Putamen (tissue), 1 donor: ENCODE measurements at regions not wholly inside any gene's neighbourhood (a gene's known extent, or its start where the extent isn't known, plus 50 kb on each side); places are given as distances from the start of the nearest gene placed in this dataset.

Experiments
- DNase-seq: peaks from one replicate; pipeline ENCODE4 v3.0.0-alpha.2; 2016; ENCODE audit warnings: low spot score

DNA sequence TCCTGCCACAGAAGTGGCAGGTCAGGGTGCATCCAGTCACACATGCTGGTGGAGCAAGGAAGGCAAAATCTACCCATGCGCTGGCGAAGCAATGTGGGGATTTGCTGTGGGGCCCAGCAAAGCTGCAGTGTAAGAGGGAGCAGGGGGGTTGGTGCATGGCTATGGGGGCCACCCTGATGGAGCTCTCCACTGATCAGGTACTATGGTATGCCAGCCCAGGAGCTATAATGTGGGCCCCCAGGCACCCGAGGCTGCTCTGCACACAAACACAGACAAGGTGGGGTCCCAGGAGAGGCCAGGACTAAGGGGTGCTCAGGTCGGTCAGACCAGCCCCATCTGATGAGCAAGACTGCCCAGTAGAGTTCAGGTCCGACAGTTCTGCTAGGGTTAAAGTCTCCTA is 213.5 kb downstream of the ZC3H11B start:
- DNase-seq = no peak

- no peak for DNase-seq
These were observed 214.0 kb downstream of the ZC3H11B start for GRCh38 chr1:219398815-219399396.

GRCh38 chr1:219397511-219397910 is 215.4 kb downstream of the ZC3H11B start:
- DNase-seq = no peak

- no peak for DNase-seq
These were observed 217.6 kb downstream of the LYPLAL1 start for GRCh38 chr1:219391297-219391696.

DNA sequence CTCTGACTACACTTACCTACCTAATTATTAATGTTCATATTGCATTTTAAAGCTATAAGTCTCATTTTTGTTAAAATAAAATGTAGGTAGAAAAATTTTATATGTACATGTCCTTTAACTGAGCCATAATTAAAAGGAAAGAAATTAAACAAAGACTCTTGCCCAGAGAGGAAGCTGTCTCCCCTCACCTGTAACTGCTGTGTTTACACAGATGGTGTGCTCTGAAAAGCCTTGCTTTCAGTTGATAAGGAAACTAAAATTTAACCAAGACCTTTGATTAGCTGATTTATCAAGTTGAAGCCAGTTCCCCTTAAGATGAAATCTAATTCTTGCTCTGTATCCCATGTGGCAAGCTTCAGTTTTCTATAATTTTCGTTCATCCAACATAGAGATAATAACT is 213.5 kb downstream of the LYPLAL1 start:
- no peak for DNase-seq

GRCh38 chr1:219385787-219386427 is 212.2 kb downstream of the LYPLAL1 start:
- DNase-seq = no peak

- no peak for DNase-seq
These were observed 209.6 kb downstream of the LYPLAL1 start for GRCh38 chr1:219383281-219383680.

- no peak for DNase-seq
These were observed 207.7 kb downstream of the LYPLAL1 start for GRCh38 chr1:219381396-219381795.

DNA sequence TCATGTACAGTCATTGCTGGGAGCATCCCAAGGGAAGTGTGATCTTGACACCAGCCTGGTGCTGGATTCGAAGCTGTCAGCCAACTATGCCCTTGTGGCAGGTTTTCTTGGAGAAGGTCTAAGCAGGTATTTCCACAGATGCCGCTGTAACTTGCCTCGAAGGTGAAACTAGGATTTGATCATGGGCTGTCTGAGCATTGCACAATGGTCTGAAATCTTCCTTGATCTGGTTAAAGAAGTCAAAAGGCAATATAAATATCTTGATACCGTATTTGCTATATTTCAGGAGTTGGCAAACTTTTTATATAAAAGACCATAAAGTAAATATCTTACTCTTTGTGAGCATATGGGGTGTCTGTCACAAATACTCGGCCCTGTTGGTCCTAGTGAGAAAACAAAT is 206.8 kb downstream of the LYPLAL1 start:
- no peak for DNase-seq

DNA sequence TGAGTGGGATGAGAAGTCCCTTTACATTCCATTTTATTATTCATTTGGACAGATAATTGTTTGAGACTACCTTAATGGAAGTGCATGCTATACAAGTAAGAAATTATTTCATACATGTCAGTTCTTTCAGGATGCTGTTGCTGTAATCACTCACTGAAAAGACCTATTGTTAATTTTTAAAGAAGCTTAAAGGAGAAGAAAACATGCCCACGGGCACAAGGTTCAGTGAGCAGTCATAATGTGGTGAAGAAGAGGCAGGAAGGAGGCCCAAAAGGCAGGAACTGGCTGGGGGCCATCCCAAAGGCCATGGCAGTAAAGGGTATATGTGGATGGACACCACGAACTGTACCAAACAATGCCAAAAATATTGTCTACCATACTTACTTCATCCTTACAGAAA is 206.0 kb downstream of the LYPLAL1 start:
- no peak for DNase-seq

GRCh38 chr1:219374636-219375035 is 201.0 kb downstream of the LYPLAL1 start:
- DNase-seq = no peak

DNA sequence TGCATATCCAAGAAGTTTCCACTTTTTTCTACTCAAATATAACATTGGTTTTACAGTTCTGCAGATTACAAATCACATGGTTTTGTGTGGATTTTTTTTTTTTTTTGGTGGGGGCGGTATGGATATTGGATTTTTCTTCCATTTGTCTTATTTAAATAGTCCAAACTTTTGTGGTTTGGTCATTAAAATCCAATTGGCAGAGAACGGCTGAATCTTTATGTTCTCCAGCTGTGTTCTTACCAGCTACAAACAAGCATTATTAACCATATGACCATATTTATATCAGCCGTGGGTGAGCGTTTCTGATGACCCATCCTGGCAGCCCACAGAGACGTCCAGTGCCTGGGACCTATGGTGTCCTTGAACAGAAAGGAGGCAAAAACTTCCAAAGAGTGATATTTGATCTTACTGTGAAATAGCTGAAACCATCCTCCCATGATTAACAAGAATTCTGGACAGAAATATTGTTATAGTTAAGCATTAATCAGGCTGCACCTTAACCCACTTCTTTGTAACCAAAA is 200.4 kb downstream of the LYPLAL1 start:
- no peak for DNase-seq

- DNase-seq = no peak
These were observed 199.9 kb downstream of the LYPLAL1 start for GRCh38 chr1:219373616-219373935.

DNA sequence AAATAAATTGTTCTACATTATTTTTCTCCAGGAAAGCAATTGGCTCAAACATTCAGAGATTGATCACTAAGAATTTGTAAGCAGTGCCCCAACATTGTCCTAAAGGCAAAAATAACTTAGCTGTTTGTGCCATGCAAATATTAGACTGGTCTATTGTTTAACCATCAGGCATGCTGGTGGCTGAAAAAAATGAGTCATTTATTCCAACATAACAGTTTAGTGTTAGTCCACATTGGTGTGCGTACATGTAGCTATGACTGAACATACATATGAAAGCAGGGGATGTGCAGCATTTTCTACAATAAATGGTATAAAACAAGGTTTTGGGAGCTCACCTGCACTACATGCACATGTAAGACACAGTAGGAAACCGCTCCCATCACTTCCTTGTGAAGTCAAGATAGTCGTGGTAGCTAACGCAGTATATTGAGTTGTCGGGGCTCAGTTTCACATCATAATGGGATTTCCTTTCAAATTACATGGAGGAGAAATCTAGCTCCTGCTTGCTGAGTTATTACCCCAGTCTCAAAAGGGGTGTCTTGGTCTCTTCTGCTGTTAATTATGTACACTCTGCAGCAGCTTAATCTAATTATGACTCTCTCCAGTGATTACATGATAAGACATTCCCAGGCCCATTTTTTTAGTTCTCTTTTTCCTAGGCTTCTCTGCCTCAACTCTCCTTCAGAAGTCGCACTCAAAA is 199.4 kb downstream of the LYPLAL1 start:
- no peak for DNase-seq

DNA sequence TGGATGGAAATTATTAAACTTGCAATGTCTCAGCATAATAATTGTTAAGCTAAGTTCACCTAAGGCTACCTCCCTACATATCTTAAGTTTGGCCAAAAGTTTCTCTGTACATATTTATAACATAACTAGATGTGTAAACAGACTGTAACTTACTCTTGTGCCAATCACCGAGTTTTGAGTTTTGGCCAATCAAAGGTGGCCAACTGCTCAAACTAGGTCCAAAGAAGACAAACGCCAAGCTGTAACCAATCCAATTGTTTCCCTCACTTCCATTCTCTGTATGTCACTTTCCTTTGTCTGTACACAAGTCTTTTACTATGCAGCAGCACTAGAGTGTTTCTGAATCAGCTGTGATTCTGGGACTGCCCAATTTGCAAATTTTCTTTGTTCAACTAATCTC is 197.8 kb downstream of the LYPLAL1 start:
- no peak for DNase-seq

GRCh38 chr1:219367496-219367895 is 193.8 kb downstream of the LYPLAL1 start:
- no peak for DNase-seq

DNA sequence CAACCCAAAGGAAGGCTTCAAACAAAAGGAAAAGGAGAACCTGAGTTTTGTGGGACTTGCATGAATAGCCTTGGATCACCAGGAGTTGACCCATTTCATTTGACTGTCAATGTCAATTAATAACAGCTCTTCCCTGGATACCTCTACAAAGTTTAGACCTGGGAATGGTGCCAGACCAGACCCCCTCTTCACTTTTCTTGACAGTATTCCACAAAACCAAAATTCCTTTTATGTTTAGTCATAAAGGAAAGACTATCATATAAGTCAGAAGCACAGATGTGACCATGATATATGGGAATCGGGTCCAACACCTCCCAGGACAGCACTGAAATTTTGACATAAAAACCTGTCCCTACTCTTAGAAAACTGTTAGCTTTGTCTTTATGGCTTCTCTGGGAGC is 191.8 kb downstream of the LYPLAL1 start:
- DNase-seq = no peak

GRCh38 chr1:219362702-219363101 is 189.0 kb downstream of the LYPLAL1 start:
- no peak for DNase-seq

DNA sequence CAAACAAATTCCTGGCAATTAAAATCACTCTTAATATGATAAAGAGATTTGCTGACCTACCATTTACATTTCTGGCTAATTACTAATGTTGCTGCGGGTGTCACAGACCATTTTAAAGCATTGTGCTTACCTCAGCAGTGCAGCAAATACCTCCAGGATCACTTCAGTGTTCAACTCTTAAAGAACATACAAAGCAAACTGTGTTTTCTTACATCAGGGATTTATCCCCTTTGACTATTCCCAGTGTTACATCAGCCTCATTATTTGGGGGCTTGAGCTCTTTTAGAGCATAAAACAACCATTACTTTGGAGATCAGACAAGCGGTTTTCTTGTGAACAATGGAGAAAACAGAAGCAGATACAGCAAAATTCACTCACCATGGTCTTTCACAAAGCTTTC is 185.4 kb downstream of the LYPLAL1 start:
- DNase-seq = no peak

GRCh38 chr1:219358080-219358479 is 184.4 kb downstream of the LYPLAL1 start:
- no peak for DNase-seq

DNA sequence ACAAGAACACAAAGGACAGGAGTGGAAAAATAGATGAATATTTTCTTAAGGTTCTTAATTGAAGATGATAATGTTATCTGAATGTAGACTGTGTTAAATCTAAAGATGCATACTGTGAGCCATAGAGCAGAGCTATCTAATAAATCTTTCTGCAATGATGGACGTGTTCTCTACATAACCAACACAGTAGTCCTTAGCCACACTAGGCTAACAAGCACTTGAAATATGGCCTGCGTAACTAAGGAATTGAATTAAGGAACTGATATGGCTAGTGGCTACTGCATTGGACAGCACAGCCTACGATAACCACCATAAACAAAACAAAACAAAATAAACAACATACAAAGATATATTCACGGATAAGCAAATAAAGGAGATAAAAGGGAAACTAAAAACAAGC is 181.3 kb downstream of the LYPLAL1 start:
- no peak for DNase-seq

DNA sequence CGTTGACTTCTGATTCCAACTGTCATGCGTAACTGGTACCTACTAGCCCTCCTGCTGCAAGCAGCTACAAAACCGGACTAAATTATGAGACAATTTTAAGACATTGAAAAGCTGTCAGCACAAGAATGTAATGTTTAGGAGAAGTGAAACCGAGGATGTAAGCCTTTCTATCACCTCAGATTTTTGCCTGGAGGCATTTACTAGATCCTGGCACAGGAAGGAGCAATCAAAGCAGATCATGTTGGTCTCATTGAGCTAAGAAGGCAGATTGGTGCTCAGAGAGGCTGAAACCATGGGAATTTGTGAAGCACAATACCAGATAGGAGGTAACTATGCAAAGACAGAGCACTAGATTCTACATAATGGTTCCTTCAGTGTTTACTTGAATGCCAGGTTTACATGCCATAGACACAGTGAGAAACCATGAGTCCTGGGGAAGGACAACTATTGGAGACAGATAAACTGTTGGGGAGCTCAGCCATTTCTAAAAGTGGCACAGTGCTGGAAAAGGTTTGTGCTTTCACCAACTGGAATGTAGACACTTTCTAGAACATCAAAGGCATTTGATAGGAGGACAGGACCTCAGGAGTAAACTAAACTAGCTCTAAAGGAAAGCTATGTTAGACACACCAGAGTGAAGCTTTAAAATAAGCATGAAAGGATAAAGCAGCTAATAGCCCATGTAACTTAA is 179.4 kb downstream of the LYPLAL1 start:
- no peak for DNase-seq
